ENCODE measurements at regions not wholly inside any gene's neighbourhood (a gene's known extent, or its start where the extent isn't known, plus 50 kb on each side); places are given as distances from the start of the nearest gene placed in this dataset.

GRCh38 chr5:14036947-14037346, 92.5 kb upstream of the DNAH5 start:
- TF ChIP-seq, protein P1, sequence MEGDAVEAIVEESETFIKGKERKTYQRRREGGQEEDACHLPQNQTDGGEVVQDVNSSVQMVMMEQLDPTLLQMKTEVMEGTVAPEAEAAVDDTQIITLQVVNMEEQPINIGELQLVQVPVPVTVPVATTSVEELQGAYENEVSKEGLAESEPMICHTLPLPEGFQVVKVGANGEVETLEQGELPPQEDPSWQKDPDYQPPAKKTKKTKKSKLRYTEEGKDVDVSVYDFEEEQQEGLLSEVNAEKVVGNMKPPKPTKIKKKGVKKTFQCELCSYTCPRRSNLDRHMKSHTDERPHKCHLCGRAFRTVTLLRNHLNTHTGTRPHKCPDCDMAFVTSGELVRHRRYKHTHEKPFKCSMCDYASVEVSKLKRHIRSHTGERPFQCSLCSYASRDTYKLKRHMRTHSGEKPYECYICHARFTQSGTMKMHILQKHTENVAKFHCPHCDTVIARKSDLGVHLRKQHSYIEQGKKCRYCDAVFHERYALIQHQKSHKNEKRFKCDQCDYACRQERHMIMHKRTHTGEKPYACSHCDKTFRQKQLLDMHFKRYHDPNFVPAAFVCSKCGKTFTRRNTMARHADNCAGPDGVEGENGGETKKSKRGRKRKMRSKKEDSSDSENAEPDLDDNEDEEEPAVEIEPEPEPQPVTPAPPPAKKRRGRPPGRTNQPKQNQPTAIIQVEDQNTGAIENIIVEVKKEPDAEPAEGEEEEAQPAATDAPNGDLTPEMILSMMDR (IDR thresholded peaks at IDR 0.05): no peak
- no peak for TF ChIP-seq POLR2A (IDR thresholded peaks at IDR 0.05)

Data from esophagus squamous epithelium (tissue), 4 donors.